ENCODE measurements at regions not wholly inside any gene's neighbourhood (a gene's known extent, or its start where the extent isn't known, plus 50 kb on each side); places are given as distances from the start of the nearest gene placed in this dataset.

DNA sequence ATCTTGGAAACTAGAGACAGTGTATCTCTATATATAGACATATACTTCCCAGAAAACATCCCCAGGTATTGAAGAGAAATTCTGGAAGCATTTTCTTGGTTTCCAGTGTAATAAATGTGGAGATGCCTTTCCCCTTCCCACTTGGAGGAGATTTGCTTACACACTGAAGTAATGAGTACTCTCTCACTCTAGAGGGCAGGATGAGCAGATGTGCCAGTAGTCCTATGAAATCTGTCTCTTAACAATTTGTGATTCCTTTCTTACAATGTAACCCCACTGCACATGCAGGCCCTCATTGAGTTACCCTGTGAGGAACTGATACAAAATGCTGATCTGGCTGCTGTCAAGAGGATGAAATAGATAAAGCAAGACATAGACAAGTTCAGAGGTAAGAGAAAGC lies 567.2 kb downstream of the SLCO4C1 start:
- no peak for TF ChIP-seq LEF1 (IDR thresholded peaks at IDR 0.05; ENCODE audit: borderline replicate concordance)
- TF ChIP-seq ELF4 (IDR thresholded peaks at IDR 0.05) = no peak
- TF ChIP-seq L3MBTL2 (conservative IDR thresholded peaks at IDR 0.05) = no peak
- TF ChIP-seq ZNF384 (IDR thresholded peaks at IDR 0.05) = no peak
- no peak for TF ChIP-seq BHLHE40 (IDR thresholded peaks at IDR 0.05; ENCODE audit: borderline replicate concordance)

Data from HEK293T (cell line).